ENCODE measurements at regions not wholly inside any gene's neighbourhood (a gene's known extent, or its start where the extent isn't known, plus 50 kb on each side); places are given as distances from the start of the nearest gene placed in this dataset.

DNA sequence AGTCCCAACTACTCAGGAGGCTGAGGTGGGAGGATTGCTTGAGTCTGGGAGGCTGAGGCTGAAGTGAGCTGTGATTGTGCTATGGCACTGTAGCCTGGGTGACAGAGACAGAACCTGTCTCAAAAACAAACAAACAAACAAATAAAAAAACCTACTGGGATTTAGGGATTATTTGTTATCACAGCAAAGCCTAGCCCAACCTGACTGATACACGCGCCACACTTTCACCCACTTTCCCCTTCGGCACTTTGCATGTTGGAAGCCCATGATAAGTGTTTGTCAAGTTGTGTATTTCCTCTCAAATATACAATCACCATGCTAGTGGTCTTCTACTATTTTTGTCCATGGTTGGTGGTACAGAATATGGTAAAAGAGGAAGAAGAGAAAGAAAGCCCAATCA is 50.5 kb upstream of the STC2 start:
- Histone ChIP-seq H3K27ac (ENCODE audit: low read depth, low read length) (no peak overlapping the region), H3K27me3 (ENCODE audit: control insufficient read depth, insufficient read depth, low read length) (no peaks in the 10 kb centered on the region), H3K36me3 (ENCODE audit: control insufficient read depth, insufficient read depth, low read length) (no peaks in the 10 kb centered on the region), H3K4me3 (ENCODE audit: low read depth, low read length) (no peak overlapping the region), H3K4me1 (ENCODE audit: control insufficient read depth, insufficient read depth, low read length) (no peaks in the 10 kb centered on the region), H3K9me3 (ENCODE audit: control insufficient read depth, insufficient read depth, low read length) (no peaks in the 10 kb centered on the region)
- no CpG with 5 or more reads among the region's 3 CpGs for WGBS (ENCODE audit: insufficient coverage)
- DNase-seq (ENCODE audit: low read depth in 4 of 6, low spot score in 6 of 6): no peak
